K562 (cell line): ENCODE measurements at regions not wholly inside any gene's neighbourhood (a gene's known extent, or its start where the extent isn't known, plus 50 kb on each side); places are given as distances from the start of the nearest gene placed in this dataset.

Source experiments
- ATAC-seq: fragments of 200-7000 bp; cut with Tn5 transposase; 3 replicates; pipeline ENCODE4 v1.9.1; 2020; ENCODE audit warnings: moderate library complexity
- BruUV-seq: library from RNA; stranded (reverse); fragments of 400-500 nt; replicated peaks from 2 replicates; lab custom pipeline; 2021; lab: Mats Ljungman, UMichigan
- CTCF ChIA-PET: fragments of 300-600 bp; formaldehyde crosslinking; extraction: SDS; loops from one replicate; lab custom pipeline; 2021; ENCODE audit warnings: low intra/inter-chr PET ratio; lab: Yijun Ruan, JAX
- POLR2A ChIA-PET: fragments of 300-600, 350-650 bp; sonication (Branson Sonifier 250); formaldehyde crosslinking; extraction: SDS; loops from one replicate; lab custom pipeline; 2021; ENCODE audit warnings: antibody characterized with exemption, inconsistent platforms; lab: Yijun Ruan, JAX
- DNase-seq, 4 experiments: peaks; one replicate each; pipeline versions ENCODE4 v3.0.0 to v3.0.0-alpha.2; 2011 to 2018; ENCODE audit warnings: low spot score in 3 of 4, mixed read lengths in 3 of 4; ENCODE audit errors: extremely low read depth in 1 of 4
- FAIRE-seq: peaks from 2 replicates; lab custom pipeline; 2011; peaks lifted over from hg19 to GRCh38; lab: Jason Lieb, UNC
- H2AFZ ChIP-seq: 2 replicates; pipeline ENCODE4 v1.6.0; 2011; ENCODE audit warnings: low read depth, low read length, control low read depth, inconsistent platforms
- H3K27ac ChIP-seq: fragments of 200-600 bp; 3 replicates; pipeline ENCODE4 v1.8.0; 2011; ENCODE audit warnings: low read depth, mild to moderate bottlenecking, control low read depth, inconsistent platforms, low read length, moderate library complexity, mixed read lengths; ENCODE audit errors: extremely low read depth
- H3K27me3 ChIP-seq, 2 experiments: fragments of 300-600 bp in 1 of 2; 2 replicates in 1 of 2; 3 replicates in 1 of 2; pipeline versions ENCODE4 v1.6.0 to v1.8.0; 2011; ENCODE audit warnings: inconsistent platforms in 2 of 2, low read length in 2 of 2, mild to moderate bottlenecking in 1 of 2, mixed read lengths in 1 of 2, moderate library complexity in 1 of 2; ENCODE audit not compliant: control insufficient read depth in 2 of 2, insufficient read depth in 2 of 2
- H3K36me3 ChIP-seq: fragments of 300-600 bp; 3 replicates; pipeline ENCODE4 v1.8.0; 2011; ENCODE audit warnings: mild to moderate bottlenecking, low read length, inconsistent platforms; ENCODE audit not compliant: control insufficient read depth, insufficient read depth
- H3K4me1 ChIP-seq, 2 experiments: fragments of 200-600 bp in 1 of 2; replicated peaks in 1 of 2; 2 replicates in 1 of 2; 3 replicates in 1 of 2; pipeline versions ENCODE4 v1.5.1 to v1.8.0; 2011; ENCODE audit warnings: inconsistent platforms in 2 of 2, low read length in 2 of 2, mild to moderate bottlenecking in 1 of 2, mixed read lengths in 1 of 2, moderate library complexity in 1 of 2; ENCODE audit not compliant: control insufficient read depth in 2 of 2, insufficient read depth in 2 of 2
- H3K4me2 ChIP-seq: 2 replicates; pipeline ENCODE4 v1.6.1; 2011; ENCODE audit warnings: low read length, control low read depth, inconsistent platforms, mixed read lengths; ENCODE audit not compliant: insufficient read depth
- H3K4me3 ChIP-seq: fragments of 200-600 bp; sonication (generic), shearing (Covaris generic); 2 replicates; pipeline ENCODE4 v1.5.1; 2016; ENCODE audit warnings: control low read depth, inconsistent platforms
- H3K79me2 ChIP-seq: fragments of 200-600 bp; 3 replicates; pipeline ENCODE4 v1.8.0; 2011; ENCODE audit warnings: low read length, inconsistent platforms; ENCODE audit not compliant: control insufficient read depth, insufficient read depth
- H3K9ac ChIP-seq, 2 experiments: 2 replicates each; pipeline versions ENCODE4 v1.6.0 to v1.6.1; 2011; ENCODE audit warnings: low read depth in 2 of 2, low read length in 2 of 2, control low read depth in 1 of 2, inconsistent platforms in 1 of 2, mild to moderate bottlenecking in 1 of 2, mixed read lengths in 1 of 2; ENCODE audit not compliant: insufficient read depth in 1 of 2
- H3K9me1 ChIP-seq: one replicate; pipeline ENCODE4 v1.6.0; 2011; ENCODE audit warnings: inconsistent platforms, mild to moderate bottlenecking, low read length, moderate library complexity; ENCODE audit not compliant: control insufficient read depth, insufficient read depth
- H3K9me3 ChIP-seq: replicated peaks from 2 replicates; pipeline ENCODE4 v1.5.1; 2011; ENCODE audit warnings: low read depth, low read length, inconsistent platforms; ENCODE audit not compliant: control insufficient read depth, insufficient read depth
- H4K20me1 ChIP-seq: replicated peaks from 2 replicates; pipeline ENCODE4 v1.6.1; 2011; ENCODE audit warnings: low read length, inconsistent platforms, mixed read lengths; ENCODE audit not compliant: control insufficient read depth, insufficient read depth
- WHSC1 ChIP-seq: IDR thresholded peaks from one replicate; pipeline ENCODE4 v1.6.1; 2012; ENCODE audit warnings: low read length, control low read depth, inconsistent platforms
- WGBS: fragments of 100-300 bp; shearing (Covaris generic); methylation state at CpG from one replicate; pipeline ENCODE4 v1.1.6; 2016; ENCODE audit warnings: low coverage, mixed read lengths; ENCODE audit not compliant: insufficient coverage; ENCODE audit errors: missing lambda C conversion rate; 5-methylcytosine and 5-hydroxymethylcytosine counted together
- in situ Hi-C: fragments of 300-500 bp; cut with MboI; formaldehyde crosslinking; loops from 4 replicates; pipeline ENCODE4 v1.15.0; 2018; ENCODE audit warnings: inconsistent platforms, mixed read lengths
- intact Hi-C: fragments of 100-400 bp; cut with micrococcal nuclease; formaldehyde crosslinking; loops from 2 replicates; pipeline ENCODE4 v1.14.2; 2022
- TF ChIP-seq, protein P1 (sequence below): fragments of 200-400 bp; formaldehyde crosslinking; IDR thresholded peaks from 2 replicates; pipeline ENCODE4 v1.6.1; 2017; ENCODE audit warnings: mild to moderate bottlenecking, low read depth, low read length, moderate library complexity
- TF ChIP-seq, protein P2 (sequence below): fragments of 450-650 bp; formaldehyde crosslinking; conservative IDR thresholded peaks from 2 replicates; pipeline ENCODE4 v1.4.0; 2022; ENCODE audit warnings: mild to moderate bottlenecking, missing genetic modification characterization
- TF ChIP-seq, protein P3 (sequence below): fragments of 250-450 bp; sonication (Bioruptor Pico); IDR thresholded peaks from 2 replicates; pipeline ENCODE4 v1.4.0; 2020; ENCODE audit warnings: mild to moderate bottlenecking, moderate library complexity

- 0% methylated on average over 6 of the region's 6 CpGs for WGBS
- POLR2A ChIA-PET = no interaction called here
- Histone ChIP-seq H3K4me3 (no peak overlapping the region), H3K79me2 (no peaks in the 10 kb centered on the region), H2AFZ (no peak overlapping the region), H3K9ac (no peak overlapping the region), H3K27ac (no peak overlapping the region), H3K36me3 (no peaks in the 10 kb centered on the region), H3K4me2 (no peak overlapping the region), H3K9me1 (no peaks in the 10 kb centered on the region), H3K4me1 (no peaks in the 10 kb centered on the region), H3K9me3 (peaks cover 3% of the 10 kb centered on the region; the same call in 1 of the 2 replicates), H3K27me3 (no peaks in the 10 kb centered on the region), H4K20me1 (no peaks in the 10 kb centered on the region)
- CTCF ChIA-PET = no interaction called here
- in situ Hi-C loops = no loop called here
- intact Hi-C loops = no loop called here
- ATAC-seq (no peak), DNase-seq (no peak), FAIRE-seq (no peak)
- no TSS peak for BruUV-seq
- TF ChIP-seq, protein P1, sequence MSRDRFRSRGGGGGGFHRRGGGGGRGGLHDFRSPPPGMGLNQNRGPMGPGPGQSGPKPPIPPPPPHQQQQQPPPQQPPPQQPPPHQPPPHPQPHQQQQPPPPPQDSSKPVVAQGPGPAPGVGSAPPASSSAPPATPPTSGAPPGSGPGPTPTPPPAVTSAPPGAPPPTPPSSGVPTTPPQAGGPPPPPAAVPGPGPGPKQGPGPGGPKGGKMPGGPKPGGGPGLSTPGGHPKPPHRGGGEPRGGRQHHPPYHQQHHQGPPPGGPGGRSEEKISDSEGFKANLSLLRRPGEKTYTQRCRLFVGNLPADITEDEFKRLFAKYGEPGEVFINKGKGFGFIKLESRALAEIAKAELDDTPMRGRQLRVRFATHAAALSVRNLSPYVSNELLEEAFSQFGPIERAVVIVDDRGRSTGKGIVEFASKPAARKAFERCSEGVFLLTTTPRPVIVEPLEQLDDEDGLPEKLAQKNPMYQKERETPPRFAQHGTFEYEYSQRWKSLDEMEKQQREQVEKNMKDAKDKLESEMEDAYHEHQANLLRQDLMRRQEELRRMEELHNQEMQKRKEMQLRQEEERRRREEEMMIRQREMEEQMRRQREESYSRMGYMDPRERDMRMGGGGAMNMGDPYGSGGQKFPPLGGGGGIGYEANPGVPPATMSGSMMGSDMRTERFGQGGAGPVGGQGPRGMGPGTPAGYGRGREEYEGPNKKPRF = no peak
- TF ChIP-seq WHSC1 = no peak
- TF ChIP-seq, protein P2, sequence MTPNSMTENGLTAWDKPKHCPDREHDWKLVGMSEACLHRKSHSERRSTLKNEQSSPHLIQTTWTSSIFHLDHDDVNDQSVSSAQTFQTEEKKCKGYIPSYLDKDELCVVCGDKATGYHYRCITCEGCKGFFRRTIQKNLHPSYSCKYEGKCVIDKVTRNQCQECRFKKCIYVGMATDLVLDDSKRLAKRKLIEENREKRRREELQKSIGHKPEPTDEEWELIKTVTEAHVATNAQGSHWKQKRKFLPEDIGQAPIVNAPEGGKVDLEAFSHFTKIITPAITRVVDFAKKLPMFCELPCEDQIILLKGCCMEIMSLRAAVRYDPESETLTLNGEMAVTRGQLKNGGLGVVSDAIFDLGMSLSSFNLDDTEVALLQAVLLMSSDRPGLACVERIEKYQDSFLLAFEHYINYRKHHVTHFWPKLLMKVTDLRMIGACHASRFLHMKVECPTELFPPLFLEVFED = no peak
- TF ChIP-seq, protein P3, sequence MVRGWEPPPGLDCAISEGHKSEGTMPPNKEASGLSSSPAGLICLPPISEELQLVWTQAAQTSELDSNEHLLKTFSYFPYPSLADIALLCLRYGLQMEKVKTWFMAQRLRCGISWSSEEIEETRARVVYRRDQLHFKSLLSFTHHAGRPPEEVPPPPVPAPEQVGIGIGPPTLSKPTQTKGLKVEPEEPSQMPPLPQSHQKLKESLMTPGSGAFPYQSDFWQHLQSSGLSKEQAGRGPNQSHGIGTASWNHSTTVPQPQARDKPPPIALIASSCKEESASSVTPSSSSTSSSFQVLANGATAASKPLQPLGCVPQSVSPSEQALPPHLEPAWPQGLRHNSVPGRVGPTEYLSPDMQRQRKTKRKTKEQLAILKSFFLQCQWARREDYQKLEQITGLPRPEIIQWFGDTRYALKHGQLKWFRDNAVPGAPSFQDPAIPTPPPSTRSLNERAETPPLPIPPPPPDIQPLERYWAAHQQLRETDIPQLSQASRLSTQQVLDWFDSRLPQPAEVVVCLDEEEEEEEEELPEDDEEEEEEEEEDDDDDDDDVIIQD (CRISPR knock-in tag) = no peak
Measured at GRCh38 chr11:111120696-111121302, 124.7 kb upstream of the POU2AF2 start.
